DND-41 (cell line): ENCODE measurements at regions not wholly inside any gene's neighbourhood (a gene's known extent, or its start where the extent isn't known, plus 50 kb on each side); places are given as distances from the start of the nearest gene placed in this dataset.

Experiments
- ATAC-seq: fragments of 200-7000 bp; cut with Tn5 transposase; 3 replicates; pipeline ENCODE4 v1.9.1; 2021; ENCODE audit warnings: low read depth; ENCODE audit not compliant: insufficient read depth
- DNase-seq: peaks from one replicate; pipeline ENCODE4 v3.0.0-alpha.2; 2020
- H2AFZ ChIP-seq: 2 replicates; pipeline ENCODE4 v1.6.0; 2012; ENCODE audit warnings: low read depth, low read length
- H3K27ac ChIP-seq: 2 replicates; pipeline ENCODE4 v1.5.1; 2012; ENCODE audit warnings: low read length, inconsistent platforms
- H3K27me3 ChIP-seq: fragments of 200-600 bp; sonication (generic); 2 replicates; pipeline ENCODE4 v1.6.0; 2012; ENCODE audit warnings: low read length, mild to moderate bottlenecking, inconsistent platforms; ENCODE audit not compliant: insufficient read depth, poor library complexity
- H3K36me3 ChIP-seq: 2 replicates; pipeline ENCODE4 v1.5.1; 2012; ENCODE audit warnings: low read length, inconsistent platforms; ENCODE audit not compliant: insufficient read depth
- H3K4me1 ChIP-seq: 2 replicates; pipeline ENCODE4 v1.5.1; 2012; ENCODE audit warnings: mild to moderate bottlenecking, low read length; ENCODE audit not compliant: insufficient read depth
- H3K4me2 ChIP-seq: 2 replicates; pipeline ENCODE4 v1.6.0; 2012; ENCODE audit warnings: mild to moderate bottlenecking, moderate library complexity, low read length, inconsistent platforms; ENCODE audit not compliant: insufficient read depth
- H3K4me3 ChIP-seq, 2 experiments: fragments of 200-600 bp in 1 of 2; shearing (Covaris generic) in 1 of 2; 2 replicates each; pipeline ENCODE4 v1.5.1; 2012 to 2016; ENCODE audit warnings: inconsistent platforms in 2 of 2, low read length in 2 of 2, mild to moderate bottlenecking in 2 of 2, low read depth in 1 of 2, moderate library complexity in 1 of 2
- H3K79me2 ChIP-seq: 2 replicates; pipeline ENCODE4 v1.6.0; 2012; ENCODE audit warnings: low read length, inconsistent platforms; ENCODE audit not compliant: insufficient read depth
- H3K9ac ChIP-seq: 2 replicates; pipeline ENCODE4 v1.6.0; 2012; ENCODE audit warnings: low read depth, mild to moderate bottlenecking, inconsistent platforms, low read length, moderate library complexity
- H3K9me3 ChIP-seq: 2 replicates; pipeline ENCODE4 v1.5.1; 2012; ENCODE audit warnings: low read length, moderate library complexity, mild to moderate bottlenecking, inconsistent platforms; ENCODE audit not compliant: insufficient read depth, severe bottlenecking
- H4K20me1 ChIP-seq: 2 replicates; pipeline ENCODE4 v1.6.0; 2012; ENCODE audit warnings: low read length; ENCODE audit not compliant: insufficient read depth
- EZH2 ChIP-seq: IDR thresholded peaks from 3 replicates; pipeline ENCODE4 v1.6.1; 2012; ENCODE audit warnings: borderline replicate concordance, low read depth, mild to moderate bottlenecking, moderate library complexity, low read length, inconsistent platforms; ENCODE audit not compliant: severe bottlenecking
- TF ChIP-seq, protein P1 (sequence below): IDR thresholded peaks from 2 replicates; pipeline ENCODE4 v1.5.1; 2012; ENCODE audit warnings: borderline replicate concordance, low read length, moderate library complexity, mild to moderate bottlenecking; ENCODE audit not compliant: poor library complexity, severe bottlenecking; ENCODE audit errors: extremely low read depth

GRCh38 chr18:10319026-10319425 is 135.4 kb upstream of the APCDD1 start:
- Histone ChIP-seq H3K4me1 (peaks cover 14% of the 10 kb centered on the region; the same call in 1 of the 2 replicates), H3K79me2 (no peaks in the 10 kb centered on the region), H4K20me1 (no peaks in the 10 kb centered on the region), H3K4me3 (no peak overlapping the region), H3K36me3 (no peaks in the 10 kb centered on the region), H3K4me2 (no peak overlapping the region), H3K9me3 (no peaks in the 10 kb centered on the region), H3K27ac (no peak overlapping the region), H3K9ac (no peak overlapping the region), H2AFZ (no peak overlapping the region), H3K27me3 (no peaks in the 10 kb centered on the region)
- ATAC-seq (no peak), DNase-seq (no peak)
- no peak for TF ChIP-seq EZH2

GRCh38 chr18:10319914-10320600 is 134.4 kb upstream of the APCDD1 start:
- H3K4me2 ChIP-seq: no peak overlapping the region
- no peak overlapping the region for H3K27ac ChIP-seq
- peak; percentile 18; the same call in 1 of the 3 replicates for ATAC-seq
- H3K36me3 ChIP-seq: no peaks in the 10 kb centered on the region
- no peaks in the 10 kb centered on the region for H3K27me3 ChIP-seq
- no peak for DNase-seq
- H3K9ac ChIP-seq: no peak overlapping the region
- H4K20me1 ChIP-seq: no peaks in the 10 kb centered on the region
- H3K79me2 ChIP-seq: no peaks in the 10 kb centered on the region
- TF ChIP-seq EZH2: no peak
- TF ChIP-seq, protein P1, sequence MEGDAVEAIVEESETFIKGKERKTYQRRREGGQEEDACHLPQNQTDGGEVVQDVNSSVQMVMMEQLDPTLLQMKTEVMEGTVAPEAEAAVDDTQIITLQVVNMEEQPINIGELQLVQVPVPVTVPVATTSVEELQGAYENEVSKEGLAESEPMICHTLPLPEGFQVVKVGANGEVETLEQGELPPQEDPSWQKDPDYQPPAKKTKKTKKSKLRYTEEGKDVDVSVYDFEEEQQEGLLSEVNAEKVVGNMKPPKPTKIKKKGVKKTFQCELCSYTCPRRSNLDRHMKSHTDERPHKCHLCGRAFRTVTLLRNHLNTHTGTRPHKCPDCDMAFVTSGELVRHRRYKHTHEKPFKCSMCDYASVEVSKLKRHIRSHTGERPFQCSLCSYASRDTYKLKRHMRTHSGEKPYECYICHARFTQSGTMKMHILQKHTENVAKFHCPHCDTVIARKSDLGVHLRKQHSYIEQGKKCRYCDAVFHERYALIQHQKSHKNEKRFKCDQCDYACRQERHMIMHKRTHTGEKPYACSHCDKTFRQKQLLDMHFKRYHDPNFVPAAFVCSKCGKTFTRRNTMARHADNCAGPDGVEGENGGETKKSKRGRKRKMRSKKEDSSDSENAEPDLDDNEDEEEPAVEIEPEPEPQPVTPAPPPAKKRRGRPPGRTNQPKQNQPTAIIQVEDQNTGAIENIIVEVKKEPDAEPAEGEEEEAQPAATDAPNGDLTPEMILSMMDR: no peak
- peaks cover 14% of the 10 kb centered on the region; the same call in 1 of the 2 replicates for H3K4me1 ChIP-seq
- no peak overlapping the region for H2AFZ ChIP-seq
- H3K4me3 ChIP-seq: no peak overlapping the region
- H3K9me3 ChIP-seq: no peaks in the 10 kb centered on the region

GRCh38 chr18:10320791-10321190 is 133.6 kb upstream of the APCDD1 start:
- no peaks in the 10 kb centered on the region for H3K9me3 ChIP-seq
- H3K4me3 ChIP-seq: no peak overlapping the region
- TF ChIP-seq EZH2: no peak
- TF ChIP-seq, protein P1: no peak
- H3K9ac ChIP-seq: no peak overlapping the region
- no peak overlapping the region for H2AFZ ChIP-seq
- DNase-seq (no peak), ATAC-seq (no peak)
- H3K4me2 ChIP-seq: no peak overlapping the region
- no peaks in the 10 kb centered on the region for H3K36me3 ChIP-seq
- peaks cover 14% of the 10 kb centered on the region; the same call in 1 of the 2 replicates for H3K4me1 ChIP-seq
- H3K27ac ChIP-seq: no peak overlapping the region
- no peaks in the 10 kb centered on the region for H3K79me2 ChIP-seq
- no peaks in the 10 kb centered on the region for H4K20me1 ChIP-seq
- H3K27me3 ChIP-seq: no peaks in the 10 kb centered on the region

GRCh38 chr18:10321576-10321975 is 132.9 kb upstream of the APCDD1 start:
- no peak for ATAC-seq
- Histone ChIP-seq H3K4me3 (no peak overlapping the region), H4K20me1 (no peaks in the 10 kb centered on the region), H3K4me2 (no peak overlapping the region), H3K4me1 (peaks cover 14% of the 10 kb centered on the region; the same call in 1 of the 2 replicates), H3K27ac (no peak overlapping the region), H3K27me3 (no peaks in the 10 kb centered on the region), H3K79me2 (no peaks in the 10 kb centered on the region), H3K9me3 (no peaks in the 10 kb centered on the region), H3K9ac (no peak overlapping the region), H2AFZ (no peak overlapping the region), H3K36me3 (no peaks in the 10 kb centered on the region)
- no peak for DNase-seq
- no peak for TF ChIP-seq EZH2
- TF ChIP-seq, protein P1: no peak
